Left colon (tissue), 2 donors: ENCODE measurements at regions not wholly inside any gene's neighbourhood (a gene's known extent, or its start where the extent isn't known, plus 50 kb on each side); places are given as distances from the start of the nearest gene placed in this dataset.

Experiments used
- ATAC-seq: fragments of 200-7000 bp; cut with Tn5 transposase; one replicate; pipeline ENCODE4 v1.9.1; 2020; ENCODE audit warnings: mild to moderate bottlenecking, moderate library complexity
- DNase-seq, 2 donors: peaks; one replicate each; pipeline ENCODE4 v3.0.0-alpha.2; 2020
- intact Hi-C, 2 donors: fragments of 100-400 bp; cut with DNase I in 1 of 2; cut with micrococcal nuclease in 1 of 2; formaldehyde crosslinking; loops; one replicate each; pipeline versions ENCODE4 v1.11.2 to v1.14.0; 2022; cut with DNase I, micrococcal nuclease
- donor health status: DM: no; HTN: no; CAD: no.
- donor health status: DM: yes; HTN: yes; CAD: no.

GRCh38 chr2:107398683-107399082 is 428.0 kb upstream of the RGPD4 start:
- intact Hi-C loops, result no loop called here
- ATAC-seq, result no peak
- no peak for DNase-seq

GRCh38 chr2:107402330-107402729 is 424.4 kb upstream of the RGPD4 start:
- no peak for DNase-seq
- intact Hi-C loops, result no loop called here
- no peak for ATAC-seq

- intact Hi-C loops, result no loop called here
- ATAC-seq (no peak), DNase-seq (no peak)
Measured at GRCh38 chr2:107405261-107405660, 421.4 kb upstream of the RGPD4 start.

GRCh38 chr2:107407017-107407416 is 419.7 kb upstream of the RGPD4 start:
- DNase-seq (no peak), ATAC-seq (no peak)
- intact Hi-C loops, result no loop called here

- ATAC-seq, result no peak
Measured at GRCh38 chr2:107407974-107408373, 418.7 kb upstream of the RGPD4 start.

GRCh38 chr2:107411267-107411666 is 415.4 kb upstream of the RGPD4 start:
- intact Hi-C loops, result no loop called here
- ATAC-seq (no peak), DNase-seq (no peak)

More at GRCh38 chr2:107407974-107408373, 418.7 kb upstream of the RGPD4 start:
- intact Hi-C loops, result no loop called here
- DNase-seq, result no peak

GRCh38 chr2:107412209-107412904 is 414.3 kb upstream of the RGPD4 start:
- DNase-seq (no peak), ATAC-seq (no peak)
- intact Hi-C loops, result no loop called here

GRCh38 chr2:107412981-107413380 is 413.7 kb upstream of the RGPD4 start:
- intact Hi-C loops, result no loop called here
- ATAC-seq (no peak), DNase-seq (no peak)

- intact Hi-C loops, result no loop called here
- DNase-seq (no peak), ATAC-seq (no peak)
Measured at GRCh38 chr2:107414376-107414775, 412.3 kb upstream of the RGPD4 start.

- ATAC-seq (no peak), DNase-seq (no peak)
- intact Hi-C loops, result no loop called here
Measured at GRCh38 chr2:107418708-107419107, 408.0 kb upstream of the RGPD4 start.

GRCh38 chr2:107419191-107419590 is 407.5 kb upstream of the RGPD4 start:
- intact Hi-C loops, result no loop called here
- DNase-seq (no peak), ATAC-seq (no peak)

GRCh38 chr2:107428781-107429180 is 397.9 kb upstream of the RGPD4 start:
- ATAC-seq (no peak), DNase-seq (no peak)
- intact Hi-C loops, result no loop called here

GRCh38 chr2:107430006-107430405 is 396.7 kb upstream of the RGPD4 start:
- DNase-seq, result no peak
- intact Hi-C loops, result no loop called here
- no peak for ATAC-seq

GRCh38 chr2:107430596-107431266 is 396.0 kb upstream of the RGPD4 start:
- intact Hi-C loops, result no loop called here
- ATAC-seq (no peak), DNase-seq (no peak)

- no peak for DNase-seq
- intact Hi-C loops, result no loop called here
- ATAC-seq, result no peak
Measured at GRCh38 chr2:107436281-107436680, 390.4 kb upstream of the RGPD4 start.

GRCh38 chr2:107437265-107437664 is 389.4 kb upstream of the RGPD4 start:
- DNase-seq, result no peak
- intact Hi-C loops, result no loop called here

GRCh38 chr2:107437807-107438206 is 388.9 kb upstream of the RGPD4 start:
- no peak for DNase-seq
- intact Hi-C loops, result no loop called here
- no peak for ATAC-seq

More at GRCh38 chr2:107437265-107437664, 389.4 kb upstream of the RGPD4 start:
- no peak for ATAC-seq

GRCh38 chr2:107448160-107448559 is 378.5 kb upstream of the RGPD4 start:
- no peak for ATAC-seq
- intact Hi-C loops, result no loop called here

GRCh38 chr2:107461301-107461700 is 365.4 kb upstream of the RGPD4 start:
- intact Hi-C loops, result no loop called here
- DNase-seq (no peak), ATAC-seq (no peak)

More at GRCh38 chr2:107448160-107448559, 378.5 kb upstream of the RGPD4 start:
- no peak for DNase-seq

GRCh38 chr2:107462181-107462580 is 364.5 kb upstream of the RGPD4 start:
- DNase-seq (no peak), ATAC-seq (no peak)
- intact Hi-C loops, result no loop called here

GRCh38 chr2:107466241-107466640 is 360.5 kb upstream of the RGPD4 start:
- ATAC-seq (no peak), DNase-seq (no peak)
- intact Hi-C loops, result no loop called here
